ENCODE measurements at regions not wholly inside any gene's neighbourhood (a gene's known extent, or its start where the extent isn't known, plus 50 kb on each side); places are given as distances from the start of the nearest gene placed in this dataset.
"Not testable (repeated sequence)": the region's sequence is repeated elsewhere in the genome, so short reads cannot be mapped to it uniquely, and the experiment has no call there.

GRCh38 chr19:28397306-28397705, 815.6 kb downstream of the UQCRFS1 start:
- peak in 1 of 56 donors; percentile 23 for DNase-seq

GRCh38 chr19:28396287-28396831, 816.6 kb downstream of the UQCRFS1 start:
- DNase-seq = no peak

- DNase-seq = no peak
Observed at GRCh38 chr19:28394725-28395124, 818.2 kb downstream of the UQCRFS1 start.

GRCh38 chr19:28393574-28394336, 819.2 kb downstream of the UQCRFS1 start:
- no peak for DNase-seq

- DNase-seq = no peak
Observed at GRCh38 chr19:28388988-28389387, 824.0 kb downstream of the UQCRFS1 start.

GRCh38 chr19:28387507-28387906, 825.4 kb downstream of the UQCRFS1 start:
- DNase-seq = no peak

GRCh38 chr19:28386470-28386869, 826.5 kb downstream of the UQCRFS1 start:
- DNase-seq = no peak

- DNase-seq = no peak
Observed at GRCh38 chr19:28386066-28386465, 826.9 kb downstream of the UQCRFS1 start.

GRCh38 chr19:28377077-28377476, 835.9 kb downstream of the UQCRFS1 start:
- DNase-seq = no peak

- DNase-seq = no peak
Observed at GRCh38 chr19:28374971-28375370, 838.0 kb downstream of the UQCRFS1 start.

GRCh38 chr19:28372576-28373247, 840.2 kb downstream of the UQCRFS1 start:
- DNase-seq = no peak

GRCh38 chr19:28367146-28367545, 845.8 kb downstream of the UQCRFS1 start:
- DNase-seq = no peak

GRCh38 chr19:28363254-28363653, 849.7 kb downstream of the UQCRFS1 start:
- DNase-seq = no peak

- DNase-seq = no peak
Observed at GRCh38 chr19:28359431-28360414, 853.2 kb downstream of the UQCRFS1 start.

- DNase-seq = no peak
Observed at GRCh38 chr19:28358633-28359032, 854.3 kb downstream of the UQCRFS1 start.

- DNase-seq = no peak
Observed at GRCh38 chr19:28351761-28352160, 861.2 kb downstream of the UQCRFS1 start.

GRCh38 chr19:28351321-28351720, 861.6 kb downstream of the UQCRFS1 start:
- DNase-seq = not testable (repeated sequence)

- no peak for DNase-seq
Observed at GRCh38 chr19:28350673-28351072, 862.3 kb downstream of the UQCRFS1 start.

- DNase-seq = no peak
Observed at GRCh38 chr19:28350037-28350436, 862.9 kb downstream of the UQCRFS1 start.

GRCh38 chr19:28349604-28350003, 863.3 kb downstream of the UQCRFS1 start:
- no peak for DNase-seq

GRCh38 chr19:28345811-28346210, 867.1 kb downstream of the UQCRFS1 start:
- DNase-seq = no peak

Measured in amygdala (tissue), 56 donors.